ENCODE measurements at regions not wholly inside any gene's neighbourhood (a gene's known extent, or its start where the extent isn't known, plus 50 kb on each side); places are given as distances from the start of the nearest gene placed in this dataset.
A peak's percentile ranks its signal among the peaks of the same experiment; 100 is the strongest.

DNA sequence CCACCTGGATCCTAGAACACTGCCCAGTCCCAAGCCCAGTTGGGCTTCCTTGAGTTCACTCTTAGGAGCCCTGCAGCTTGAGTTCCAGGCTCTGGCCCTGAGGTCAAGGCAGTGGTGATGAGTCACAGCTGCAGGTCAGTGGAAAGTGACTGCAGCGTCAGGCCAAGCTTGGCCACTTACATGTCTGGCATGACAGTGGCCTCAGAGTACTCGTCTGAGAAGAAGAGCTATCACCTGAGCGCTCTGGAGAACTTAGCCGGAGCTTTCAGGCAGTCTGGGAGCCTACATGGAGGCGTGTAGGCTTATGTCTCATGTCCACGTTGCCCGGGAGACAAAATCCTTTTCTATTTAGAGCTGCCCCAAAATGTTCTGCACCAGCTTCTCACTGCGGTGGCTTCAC lies 75.6 kb downstream of the ARL6IP4 start:
- H3K27me3 ChIP-seq = no peaks in the 10 kb centered on the region
- DNase-seq (no peak), ATAC-seq (ENCODE audit: low FRiP score in 2 of 2) (no peak)
- no peak overlapping the region for H3K27ac ChIP-seq
- no peaks in the 10 kb centered on the region for H3K36me3 ChIP-seq
- no peaks in the 10 kb centered on the region for H3K9me3 ChIP-seq
- H3K4me3 ChIP-seq = no peak overlapping the region
- 90% methylated on average over 8 of the region's 8 CpGs; no CpG with 5 or more reads in 1 of the 2 donors for WGBS, 2 donors
- H3K4me1 ChIP-seq = peaks cover 31 to 55% (median 43%) of the 10 kb centered on the region in 4 donors
- no peak for TF ChIP-seq EP300 (IDR thresholded peaks at IDR 0.05)
- TF ChIP-seq POLR2A (IDR thresholded peaks at IDR 0.05) = no peak
- no peak for TF ChIP-seq POLR2AphosphoS5 (IDR thresholded peaks at IDR 0.05)
- TF ChIP-seq, protein P1, sequence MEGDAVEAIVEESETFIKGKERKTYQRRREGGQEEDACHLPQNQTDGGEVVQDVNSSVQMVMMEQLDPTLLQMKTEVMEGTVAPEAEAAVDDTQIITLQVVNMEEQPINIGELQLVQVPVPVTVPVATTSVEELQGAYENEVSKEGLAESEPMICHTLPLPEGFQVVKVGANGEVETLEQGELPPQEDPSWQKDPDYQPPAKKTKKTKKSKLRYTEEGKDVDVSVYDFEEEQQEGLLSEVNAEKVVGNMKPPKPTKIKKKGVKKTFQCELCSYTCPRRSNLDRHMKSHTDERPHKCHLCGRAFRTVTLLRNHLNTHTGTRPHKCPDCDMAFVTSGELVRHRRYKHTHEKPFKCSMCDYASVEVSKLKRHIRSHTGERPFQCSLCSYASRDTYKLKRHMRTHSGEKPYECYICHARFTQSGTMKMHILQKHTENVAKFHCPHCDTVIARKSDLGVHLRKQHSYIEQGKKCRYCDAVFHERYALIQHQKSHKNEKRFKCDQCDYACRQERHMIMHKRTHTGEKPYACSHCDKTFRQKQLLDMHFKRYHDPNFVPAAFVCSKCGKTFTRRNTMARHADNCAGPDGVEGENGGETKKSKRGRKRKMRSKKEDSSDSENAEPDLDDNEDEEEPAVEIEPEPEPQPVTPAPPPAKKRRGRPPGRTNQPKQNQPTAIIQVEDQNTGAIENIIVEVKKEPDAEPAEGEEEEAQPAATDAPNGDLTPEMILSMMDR (IDR thresholded peaks at IDR 0.05) = no peak

GRCh38 chr12:123055281-123055766 lies 74.8 kb downstream of the ARL6IP4 start:
- WGBS, 2 donors = 76 to 78% methylated on average over 8 of the region's 8 CpGs
- ATAC-seq (ENCODE audit: low FRiP score in 2 of 2) = no peak
- DNase-seq = no peak

GRCh38 chr12:123054371-123054770 lies 73.9 kb downstream of the ARL6IP4 start:
- Histone ChIP-seq H3K4me1 (peaks cover 17 to 45% (median 30%) of the 10 kb centered on the region in 4 donors), H3K36me3 (no peaks in the 10 kb centered on the region), H3K4me3 (no peak overlapping the region), H3K9me3 (no peaks in the 10 kb centered on the region), H3K27ac (no peak overlapping the region), H3K27me3 (no peaks in the 10 kb centered on the region)
- no peak for TF ChIP-seq POLR2AphosphoS5 (IDR thresholded peaks at IDR 0.05)
- TF ChIP-seq EP300 (IDR thresholded peaks at IDR 0.05) = no peak
- TF ChIP-seq, protein P1 (IDR thresholded peaks at IDR 0.05) = no peak
- TF ChIP-seq POLR2A (IDR thresholded peaks at IDR 0.05) = no peak
- no peak for DNase-seq
- WGBS, 2 donors = 82 to 84% methylated on average over 2 of the region's 2 CpGs
- no peak for ATAC-seq (ENCODE audit: low FRiP score in 2 of 2)

More at GRCh38 chr12:123055281-123055766, 74.8 kb downstream of the ARL6IP4 start:
- Histone ChIP-seq H3K9me3 (no peaks in the 10 kb centered on the region), H3K27ac (no peak overlapping the region), H3K27me3 (no peaks in the 10 kb centered on the region), H3K4me3 (no peak overlapping the region), H3K36me3 (no peaks in the 10 kb centered on the region), H3K4me1 (peaks cover 27 to 55% (median 40%) of the 10 kb centered on the region in 4 donors)
- TF ChIP-seq EP300 (IDR thresholded peaks at IDR 0.05) (no peak), POLR2AphosphoS5 (IDR thresholded peaks at IDR 0.05) (no peak), POLR2A (IDR thresholded peaks at IDR 0.05) (no peak)
- TF ChIP-seq, protein P1 (IDR thresholded peaks at IDR 0.05) = no peak

DNA sequence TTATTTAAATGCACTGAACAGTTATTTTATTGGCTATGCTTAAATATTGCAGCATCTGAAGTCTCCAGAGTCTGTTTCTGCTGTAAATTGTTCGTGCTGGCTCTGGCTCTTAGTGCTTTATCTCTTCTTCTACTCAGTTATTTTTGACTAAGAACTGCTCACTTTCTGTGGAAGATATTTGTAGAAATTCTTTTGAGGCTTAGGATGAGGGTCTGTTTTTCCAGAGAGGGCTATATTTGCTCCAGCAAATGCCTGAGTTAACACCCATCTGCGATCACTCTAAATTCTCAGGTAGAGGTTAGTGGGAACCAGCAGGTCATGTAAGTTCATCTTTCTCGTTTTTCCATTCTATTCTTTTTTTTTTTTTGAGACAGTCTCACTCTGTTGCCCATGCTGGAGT lies 71.1 kb downstream of the ARL6IP4 start:
- TF ChIP-seq POLR2A (IDR thresholded peaks at IDR 0.05) (no peak), EP300 (IDR thresholded peaks at IDR 0.05) (no peak), POLR2AphosphoS5 (IDR thresholded peaks at IDR 0.05) (no peak)
- TF ChIP-seq, protein P1 (IDR thresholded peaks at IDR 0.05) = no peak
- Histone ChIP-seq H3K27ac (no peak overlapping the region), H3K36me3 (no peaks in the 10 kb centered on the region), H3K4me3 (no peak overlapping the region), H3K9me3 (no peaks in the 10 kb centered on the region), H3K27me3 (no peaks in the 10 kb centered on the region), H3K4me1 (peaks cover 0 to 26% (median 18%) of the 10 kb centered on the region in 4 donors)
- no peak for ATAC-seq (ENCODE audit: low FRiP score in 2 of 2)
- no peak for DNase-seq
- WGBS, 2 donors = 81 to 85% methylated on average over 3 of the region's 3 CpGs

DNA sequence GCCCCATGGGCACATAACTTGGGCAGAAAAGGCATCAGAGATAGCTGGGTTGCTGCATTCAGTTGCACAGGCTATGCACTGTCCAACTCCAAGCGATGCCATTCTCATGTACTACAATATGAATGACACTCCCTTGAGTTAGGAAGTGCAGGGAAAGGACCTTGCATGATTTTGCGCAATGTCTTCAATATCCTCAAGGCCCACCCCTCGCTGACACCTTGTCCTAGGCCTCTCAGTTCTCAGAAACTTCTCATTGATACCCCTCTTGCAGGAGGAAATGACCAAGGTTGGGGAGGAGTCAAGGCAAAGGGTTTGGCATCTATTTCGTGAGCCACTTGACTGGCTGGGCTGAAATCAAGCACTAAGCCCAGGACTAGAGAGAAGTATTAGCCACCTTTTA lies 70.4 kb downstream of the ARL6IP4 start:
- no peaks in the 10 kb centered on the region for H3K9me3 ChIP-seq
- 65 to 67% methylated on average over 4 of the region's 4 CpGs for WGBS, 2 donors
- H3K4me3 ChIP-seq = no peak overlapping the region
- TF ChIP-seq EP300 (IDR thresholded peaks at IDR 0.05) = no peak
- TF ChIP-seq, protein P1 (IDR thresholded peaks at IDR 0.05) = no peak
- TF ChIP-seq POLR2A (IDR thresholded peaks at IDR 0.05) = no peak
- TF ChIP-seq POLR2AphosphoS5 (IDR thresholded peaks at IDR 0.05) = no peak
- H3K27ac ChIP-seq = no peak overlapping the region
- DNase-seq (peak in 1 of 2 donors; percentile 40), ATAC-seq (ENCODE audit: low FRiP score in 2 of 2) (peak in 1 of 2 donors; percentile 25)
- H3K27me3 ChIP-seq = no peaks in the 10 kb centered on the region
- H3K36me3 ChIP-seq = no peaks in the 10 kb centered on the region
- peaks cover 0 to 26% (median 17%) of the 10 kb centered on the region in 4 donors for H3K4me1 ChIP-seq

Data from upper lobe of left lung (tissue), 6 donors.